Prostate gland (tissue), 2 donors: ENCODE measurements at regions not wholly inside any gene's neighbourhood (a gene's known extent, or its start where the extent isn't known, plus 50 kb on each side); places are given as distances from the start of the nearest gene placed in this dataset.

ENCODE experiments used
- DNase-seq: peaks from one replicate; pipeline ENCODE4 v3.0.0-alpha.2; 2019; ENCODE audit warnings: low spot score
- H3K27ac ChIP-seq, 2 donors: fragments of 200-600 bp; sonication (generic); 2 replicates each; pipeline ENCODE4 v1.5.1; 2017 to 2019
- H3K27me3 ChIP-seq: fragments of 200-600 bp; sonication (generic); replicated peaks from 2 replicates; pipeline ENCODE4 v1.5.1; 2019; ENCODE audit not compliant: insufficient read depth
- H3K36me3 ChIP-seq, 2 donors: fragments of 200-600 bp; sonication (generic); 1 replicate in 1 of 2; 2 replicates in 1 of 2; pipeline versions ENCODE4 v1.5.1 to v1.8.1; 2017 to 2019
- H3K4me1 ChIP-seq: fragments of 200-600 bp; sonication (generic); replicated peaks from 2 replicates; pipeline ENCODE4 v1.5.1; 2019
- H3K4me3 ChIP-seq, 2 donors: fragments of 200-600 bp; sonication (generic); 2 replicates each; pipeline ENCODE4 v1.5.1; 2017 to 2019
- H3K9me3 ChIP-seq: fragments of 200-600 bp; sonication (generic); 2 replicates; pipeline ENCODE4 v1.5.1; 2017
- CTCF ChIP-seq, 4 experiments: fragments of 200-600 bp in 2 of 4; fragments of 450-650 bp in 2 of 4; sonication (generic) in 2 of 4; IDR thresholded peaks; 1 replicate in 3 of 4; 2 replicates in 1 of 4; pipeline ENCODE4 v1.5.1; 2016 to 2019; ENCODE audit warnings: antibody characterized with exemption in 4 of 4, mild to moderate bottlenecking in 2 of 4, moderate library complexity in 2 of 4
- POLR2A ChIP-seq: fragments of 450-650 bp; IDR thresholded peaks from one replicate; pipeline ENCODE4 v1.6.1; 2016; ENCODE audit warnings: antibody characterized with exemption, mild to moderate bottlenecking
- POLR2AphosphoS5 ChIP-seq: sonication (generic); formaldehyde crosslinking; IDR thresholded peaks from one replicate; pipeline ENCODE4 v1.6.1; 2017; ENCODE audit warnings: antibody characterized with exemption
- WGBS: methylation state at CpG from one replicate; pipeline ENCODE4 v1.1.5; 2018; 5-methylcytosine and 5-hydroxymethylcytosine counted together
- intact Hi-C: fragments of 100-400 bp; cut with DNase I; formaldehyde crosslinking; loops from one replicate; pipeline ENCODE4 v1.14.2; 2022

- 74% methylated on average over 1 of the region's 1 CpG for WGBS
- Histone ChIP-seq H3K4me3 (no peak overlapping the region), H3K27me3 (no peaks in the 10 kb centered on the region), H3K4me1 (peaks cover 3% of the 10 kb centered on the region), H3K36me3 (no peaks in the 10 kb centered on the region), H3K27ac (no peak overlapping the region), H3K9me3 (no peaks in the 10 kb centered on the region)
- no peak for DNase-seq
- TF ChIP-seq CTCF (IDR thresholded peaks at IDR 0.05) (no peak), POLR2AphosphoS5 (no peak), POLR2A (no peak)
- intact Hi-C loops: loop anchor here (5.0 kb wide), 1 partner anchor 1234 kb away; no protein-coding TSS in a partner anchor
Observed at GRCh38 chr2:145751155-145751554, 1231.2 kb upstream of the ZEB2 start.

GRCh38 chr2:145750612-145751011 is 1230.7 kb upstream of the ZEB2 start:
- no peak for DNase-seq
- Histone ChIP-seq H3K4me3 (no peak overlapping the region), H3K27ac (no peak overlapping the region), H3K9me3 (no peaks in the 10 kb centered on the region), H3K36me3 (no peaks in the 10 kb centered on the region), H3K27me3 (no peaks in the 10 kb centered on the region), H3K4me1 (peaks cover 3% of the 10 kb centered on the region)
- TF ChIP-seq POLR2AphosphoS5: no peak
- no peak for TF ChIP-seq POLR2A
- TF ChIP-seq CTCF (IDR thresholded peaks at IDR 0.05): no peak
- intact Hi-C loops: loop anchor here (5.0 kb wide), 1 partner anchor 1233 kb away; no protein-coding TSS in a partner anchor
- WGBS: 76% methylated on average over 4 of the region's 4 CpGs

GRCh38 chr2:145750144-145750543 is 1230.2 kb upstream of the ZEB2 start:
- intact Hi-C loops: loop anchor here (5.0 kb wide), 1 partner anchor 1233 kb away; no protein-coding TSS in a partner anchor
- no peak for DNase-seq
- Histone ChIP-seq H3K4me1 (peaks cover 3% of the 10 kb centered on the region), H3K4me3 (no peak overlapping the region), H3K27ac (no peak overlapping the region), H3K27me3 (no peaks in the 10 kb centered on the region), H3K9me3 (no peaks in the 10 kb centered on the region), H3K36me3 (no peaks in the 10 kb centered on the region)
- TF ChIP-seq POLR2AphosphoS5 (no peak), CTCF (IDR thresholded peaks at IDR 0.05) (no peak), POLR2A (no peak)
- 47% methylated on average over 2 of the region's 2 CpGs for WGBS

GRCh38 chr2:145749556-145749955 is 1229.6 kb upstream of the ZEB2 start:
- intact Hi-C loops: no loop called here
- Histone ChIP-seq H3K27ac (no peak overlapping the region), H3K27me3 (no peaks in the 10 kb centered on the region), H3K9me3 (no peaks in the 10 kb centered on the region), H3K36me3 (no peaks in the 10 kb centered on the region), H3K4me1 (peaks cover 3% of the 10 kb centered on the region), H3K4me3 (no peak overlapping the region)
- no peak for TF ChIP-seq CTCF (IDR thresholded peaks at IDR 0.05)
- TF ChIP-seq POLR2A: no peak
- TF ChIP-seq POLR2AphosphoS5: no peak
- DNase-seq: no peak
- 63% methylated on average over 1 of the region's 1 CpG for WGBS

- no peaks in the 10 kb centered on the region for H3K9me3 ChIP-seq
- peaks cover 3% of the 10 kb centered on the region for H3K4me1 ChIP-seq
- H3K4me3 ChIP-seq: no peak overlapping the region
- H3K27ac ChIP-seq: no peak overlapping the region
- H3K27me3 ChIP-seq: no peaks in the 10 kb centered on the region
- 78% methylated on average over 2 of the region's 2 CpGs for WGBS
- intact Hi-C loops: no loop called here
- no peaks in the 10 kb centered on the region for H3K36me3 ChIP-seq
- TF ChIP-seq POLR2AphosphoS5: no peak
- TF ChIP-seq CTCF (IDR thresholded peaks at IDR 0.05): no peak
- no peak for TF ChIP-seq POLR2A
- no peak for DNase-seq
Observed at GRCh38 chr2:145748927-145749326, 1229.0 kb upstream of the ZEB2 start.
